ENCODE measurements at regions not wholly inside any gene's neighbourhood (a gene's known extent, or its start where the extent isn't known, plus 50 kb on each side); places are given as distances from the start of the nearest gene placed in this dataset.

DNA sequence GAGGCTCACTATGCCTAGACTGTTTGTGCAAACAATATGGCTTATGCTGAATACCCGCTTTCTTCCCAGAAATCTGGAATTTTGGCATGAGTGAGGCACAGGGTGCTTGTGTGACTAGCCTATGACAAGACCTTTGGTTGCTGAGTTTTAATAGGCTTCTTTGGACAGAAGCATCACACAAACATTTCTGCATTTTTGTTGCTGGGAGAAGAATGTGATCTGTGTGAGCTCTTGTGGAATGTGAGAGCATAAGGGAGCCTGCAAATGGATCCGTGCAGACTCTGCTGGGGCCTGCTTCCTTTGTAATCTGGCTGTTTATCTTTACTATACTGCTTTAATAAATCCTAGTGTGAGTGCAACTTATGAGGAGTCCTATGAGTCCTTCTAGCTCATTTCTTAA is 83.0 kb upstream of the ZDHHC17 start:
- H4K20me1 ChIP-seq (ENCODE audit: insufficient read depth): no peaks in the 10 kb centered on the region
- H3K9me3 ChIP-seq (ENCODE audit: control insufficient read depth in 1 of 2, insufficient read depth in 1 of 2, low read depth in 1 of 2, low read length in 2 of 2): no peaks in the 10 kb centered on the region
- CTCF ChIA-PET: no interaction called here
- RAD21 ChIA-PET (ENCODE audit: low non-redundant PET in 1 of 2, low total read pairs in 2 of 2, uncharacterized antibody in 2 of 2, unreplicated experiment in 2 of 2): no interaction called here
- H3K9me2 ChIP-seq (ENCODE audit: insufficient read depth): no peaks in the 10 kb centered on the region
- H2AFZ ChIP-seq (ENCODE audit: low read depth, low read length, poor library complexity, severe bottlenecking): no peak overlapping the region
- no peak overlapping the region for H3K4me2 ChIP-seq (ENCODE audit: low read length)
- H3K36me3 ChIP-seq (ENCODE audit: control insufficient read depth in 1 of 2, insufficient read depth in 2 of 2, low read length in 2 of 2): no peaks in the 10 kb centered on the region
- intact Hi-C loops (cut with micrococcal nuclease): no loop called here
- no TSS peak for BruUV-seq (replicated peaks)
- H3K4me3 ChIP-seq (replicated peaks in 1 of 2; ENCODE audit: low read depth in 1 of 2, low read length in 2 of 2): no peak overlapping the region
- no peak overlapping the region for H3K27ac ChIP-seq (ENCODE audit: low read depth, low read length)
- no peaks in the 10 kb centered on the region for H3K79me2 ChIP-seq (ENCODE audit: insufficient read depth, low read length)
- no peaks in the 10 kb centered on the region for H3K27me3 ChIP-seq (ENCODE audit: insufficient read depth, low read length)
- ATAC-seq (no peak), DNase-seq (ENCODE audit: low read depth, low spot score) (no peak)
- no peaks in the 10 kb centered on the region for H3K4me1 ChIP-seq (ENCODE audit: control insufficient read depth in 1 of 2, insufficient read depth in 2 of 2, low read length in 2 of 2)
- POLR2A ChIA-PET: no interaction called here
- TF ChIP-seq, protein P1, sequence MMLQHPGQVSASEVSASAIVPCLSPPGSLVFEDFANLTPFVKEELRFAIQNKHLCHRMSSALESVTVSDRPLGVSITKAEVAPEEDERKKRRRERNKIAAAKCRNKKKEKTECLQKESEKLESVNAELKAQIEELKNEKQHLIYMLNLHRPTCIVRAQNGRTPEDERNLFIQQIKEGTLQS (IDR thresholded peaks at IDR 0.05): no peak
- TF ChIP-seq ELF1 (IDR thresholded peaks at IDR 0.05; ENCODE audit: borderline replicate concordance, low read depth) (no peak), YY1 (IDR thresholded peaks at IDR 0.05; ENCODE audit: extremely low read depth, insufficient replicate concordance, low read depth, low read length) (no peak), ZFX (IDR thresholded peaks at IDR 0.05) (no peak), SRF (IDR thresholded peaks at IDR 0.05; ENCODE audit: low read depth) (no peak), EGR1 (IDR thresholded peaks at IDR 0.05; ENCODE audit: low read depth) (no peak), POLR2AphosphoS5 (IDR thresholded peaks at IDR 0.05; ENCODE audit: low read depth, low read length) (no peak), RAD21 (IDR thresholded peaks at IDR 0.05; ENCODE audit: low read depth) (no peak), FOSL1 (IDR thresholded peaks at IDR 0.05; ENCODE audit: low read depth) (no peak), SP1 (IDR thresholded peaks at IDR 0.05; ENCODE audit: low read depth) (no peak), JUND (IDR thresholded peaks at IDR 0.05) (no peak), POLR2A (IDR thresholded peaks at IDR 0.05; ENCODE audit: borderline replicate concordance, extremely low read depth, insufficient read depth, insufficient read length) (no peak), EZH2phosphoT487 (IDR thresholded peaks at IDR 0.05; ENCODE audit: borderline replicate concordance) (no peak)
- TF ChIP-seq, protein P2, sequence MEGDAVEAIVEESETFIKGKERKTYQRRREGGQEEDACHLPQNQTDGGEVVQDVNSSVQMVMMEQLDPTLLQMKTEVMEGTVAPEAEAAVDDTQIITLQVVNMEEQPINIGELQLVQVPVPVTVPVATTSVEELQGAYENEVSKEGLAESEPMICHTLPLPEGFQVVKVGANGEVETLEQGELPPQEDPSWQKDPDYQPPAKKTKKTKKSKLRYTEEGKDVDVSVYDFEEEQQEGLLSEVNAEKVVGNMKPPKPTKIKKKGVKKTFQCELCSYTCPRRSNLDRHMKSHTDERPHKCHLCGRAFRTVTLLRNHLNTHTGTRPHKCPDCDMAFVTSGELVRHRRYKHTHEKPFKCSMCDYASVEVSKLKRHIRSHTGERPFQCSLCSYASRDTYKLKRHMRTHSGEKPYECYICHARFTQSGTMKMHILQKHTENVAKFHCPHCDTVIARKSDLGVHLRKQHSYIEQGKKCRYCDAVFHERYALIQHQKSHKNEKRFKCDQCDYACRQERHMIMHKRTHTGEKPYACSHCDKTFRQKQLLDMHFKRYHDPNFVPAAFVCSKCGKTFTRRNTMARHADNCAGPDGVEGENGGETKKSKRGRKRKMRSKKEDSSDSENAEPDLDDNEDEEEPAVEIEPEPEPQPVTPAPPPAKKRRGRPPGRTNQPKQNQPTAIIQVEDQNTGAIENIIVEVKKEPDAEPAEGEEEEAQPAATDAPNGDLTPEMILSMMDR (IDR thresholded peaks at IDR 0.05 in 2 of 3, conservative IDR thresholded peaks at IDR 0.05 in 1 of 3; ENCODE audit: borderline replicate concordance in 1 of 3, insufficient read depth in 1 of 3, low read depth in 2 of 3, low read length in 2 of 3): no peak
- TF ChIP-seq, protein P3, sequence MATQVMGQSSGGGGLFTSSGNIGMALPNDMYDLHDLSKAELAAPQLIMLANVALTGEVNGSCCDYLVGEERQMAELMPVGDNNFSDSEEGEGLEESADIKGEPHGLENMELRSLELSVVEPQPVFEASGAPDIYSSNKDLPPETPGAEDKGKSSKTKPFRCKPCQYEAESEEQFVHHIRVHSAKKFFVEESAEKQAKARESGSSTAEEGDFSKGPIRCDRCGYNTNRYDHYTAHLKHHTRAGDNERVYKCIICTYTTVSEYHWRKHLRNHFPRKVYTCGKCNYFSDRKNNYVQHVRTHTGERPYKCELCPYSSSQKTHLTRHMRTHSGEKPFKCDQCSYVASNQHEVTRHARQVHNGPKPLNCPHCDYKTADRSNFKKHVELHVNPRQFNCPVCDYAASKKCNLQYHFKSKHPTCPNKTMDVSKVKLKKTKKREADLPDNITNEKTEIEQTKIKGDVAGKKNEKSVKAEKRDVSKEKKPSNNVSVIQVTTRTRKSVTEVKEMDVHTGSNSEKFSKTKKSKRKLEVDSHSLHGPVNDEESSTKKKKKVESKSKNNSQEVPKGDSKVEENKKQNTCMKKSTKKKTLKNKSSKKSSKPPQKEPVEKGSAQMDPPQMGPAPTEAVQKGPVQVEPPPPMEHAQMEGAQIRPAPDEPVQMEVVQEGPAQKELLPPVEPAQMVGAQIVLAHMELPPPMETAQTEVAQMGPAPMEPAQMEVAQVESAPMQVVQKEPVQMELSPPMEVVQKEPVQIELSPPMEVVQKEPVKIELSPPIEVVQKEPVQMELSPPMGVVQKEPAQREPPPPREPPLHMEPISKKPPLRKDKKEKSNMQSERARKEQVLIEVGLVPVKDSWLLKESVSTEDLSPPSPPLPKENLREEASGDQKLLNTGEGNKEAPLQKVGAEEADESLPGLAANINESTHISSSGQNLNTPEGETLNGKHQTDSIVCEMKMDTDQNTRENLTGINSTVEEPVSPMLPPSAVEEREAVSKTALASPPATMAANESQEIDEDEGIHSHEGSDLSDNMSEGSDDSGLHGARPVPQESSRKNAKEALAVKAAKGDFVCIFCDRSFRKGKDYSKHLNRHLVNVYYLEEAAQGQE (IDR thresholded peaks at IDR 0.05; ENCODE audit: low read depth): no peak
- TF ChIP-seq, protein P4, sequence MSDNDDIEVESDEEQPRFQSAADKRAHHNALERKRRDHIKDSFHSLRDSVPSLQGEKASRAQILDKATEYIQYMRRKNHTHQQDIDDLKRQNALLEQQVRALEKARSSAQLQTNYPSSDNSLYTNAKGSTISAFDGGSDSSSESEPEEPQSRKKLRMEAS (IDR thresholded peaks at IDR 0.05): no peak
- no peak overlapping the region for H3K9ac ChIP-seq (ENCODE audit: low read length)

Measured in HCT116 (cell line).